HepG2 (cell line): ENCODE measurements at regions not wholly inside any gene's neighbourhood (a gene's known extent, or its start where the extent isn't known, plus 50 kb on each side); places are given as distances from the start of the nearest gene placed in this dataset.

Experiments used
- CTCF ChIP-seq: sonication (generic); formaldehyde crosslinking; IDR thresholded peaks from 2 replicates; pipeline ENCODE4 v1.5.0; 2020; ENCODE audit warnings: mild to moderate bottlenecking, missing genetic modification reagents, moderate library complexity
- HIVEP1 ChIP-seq: sonication (generic); formaldehyde crosslinking; IDR thresholded peaks from 2 replicates; pipeline ENCODE4 v1.4.0; 2020; ENCODE audit warnings: mild to moderate bottlenecking, missing genetic modification reagents
- HNF4G ChIP-seq, 2 experiments: sonication (generic) in 1 of 2; formaldehyde crosslinking in 1 of 2; IDR thresholded peaks; 2 replicates each; pipeline versions ENCODE4 v1.4.0 to v1.6.1; 2011 to 2020; ENCODE audit warnings: borderline replicate concordance in 2 of 2, low read depth in 2 of 2, mild to moderate bottlenecking in 2 of 2, low read length in 1 of 2, missing genetic modification reagents in 1 of 2, moderate library complexity in 1 of 2
- MED1 ChIP-seq: sonication (generic); formaldehyde crosslinking; IDR thresholded peaks from 2 replicates; pipeline ENCODE4 v1.4.0; 2020; ENCODE audit warnings: missing genetic modification reagents
- NR2F2 ChIP-seq: IDR thresholded peaks from 2 replicates; pipeline ENCODE4 v1.6.1; 2012; ENCODE audit warnings: low read depth, inconsistent platforms, borderline replicate concordance
- RAD51 ChIP-seq: fragments of 450-650 bp; IDR thresholded peaks from 2 replicates; pipeline ENCODE4 v1.6.1; 2016; ENCODE audit warnings: borderline replicate concordance
- REST ChIP-seq, 2 experiments: IDR thresholded peaks; 2 replicates each; pipeline ENCODE4 v1.6.1; 2011 to 2012; ENCODE audit warnings: low read length in 2 of 2, borderline replicate concordance in 1 of 2, low read depth in 1 of 2, mild to moderate bottlenecking in 1 of 2, moderate library complexity in 1 of 2

GRCh38 chr2:172220121-172220520 lies 117.4 kb upstream of the DLX2 start:
- TF ChIP-seq HIVEP1 (CRISPR knock-in tag) (no peak), RAD51 (no peak), MED1 (no peak), REST (IDR thresholded peaks at IDR 0.05; ENCODE audit: borderline replicate concordance in 1 of 2, low read depth in 1 of 2, low read length in 2 of 2) (no peak), HNF4G (IDR thresholded peaks at IDR 0.05; ENCODE audit: borderline replicate concordance, low read depth, low read length) (no peak), HNF4G (CRISPR knock-in tag; IDR thresholded peaks at IDR 0.05; ENCODE audit: borderline replicate concordance, low read depth) (no peak), CTCF (CRISPR knock-in tag) (no peak), NR2F2 (no peak)
